ENCODE measurements at regions not wholly inside any gene's neighbourhood (a gene's known extent, or its start where the extent isn't known, plus 50 kb on each side); places are given as distances from the start of the nearest gene placed in this dataset.

DNA sequence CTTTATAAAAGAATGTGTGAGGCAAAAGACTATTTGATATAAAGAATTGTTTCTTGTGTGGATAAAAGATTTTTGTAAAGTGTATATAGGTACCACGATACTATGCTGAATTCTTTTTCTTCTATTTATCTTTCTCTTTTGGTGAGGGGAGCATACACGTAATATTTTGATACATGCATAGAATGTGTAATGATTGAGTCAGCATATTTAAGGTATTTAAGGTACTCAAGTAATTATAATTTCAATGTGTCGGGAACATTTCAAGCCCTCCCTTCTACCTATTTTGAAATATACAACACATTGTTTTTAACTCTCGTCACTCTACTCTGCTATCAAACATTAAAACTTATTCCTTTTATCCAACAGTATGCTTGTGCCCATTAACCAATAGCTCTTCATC, 1221.6 kb upstream of the PHF14 start:
- TF ChIP-seq, protein P1, sequence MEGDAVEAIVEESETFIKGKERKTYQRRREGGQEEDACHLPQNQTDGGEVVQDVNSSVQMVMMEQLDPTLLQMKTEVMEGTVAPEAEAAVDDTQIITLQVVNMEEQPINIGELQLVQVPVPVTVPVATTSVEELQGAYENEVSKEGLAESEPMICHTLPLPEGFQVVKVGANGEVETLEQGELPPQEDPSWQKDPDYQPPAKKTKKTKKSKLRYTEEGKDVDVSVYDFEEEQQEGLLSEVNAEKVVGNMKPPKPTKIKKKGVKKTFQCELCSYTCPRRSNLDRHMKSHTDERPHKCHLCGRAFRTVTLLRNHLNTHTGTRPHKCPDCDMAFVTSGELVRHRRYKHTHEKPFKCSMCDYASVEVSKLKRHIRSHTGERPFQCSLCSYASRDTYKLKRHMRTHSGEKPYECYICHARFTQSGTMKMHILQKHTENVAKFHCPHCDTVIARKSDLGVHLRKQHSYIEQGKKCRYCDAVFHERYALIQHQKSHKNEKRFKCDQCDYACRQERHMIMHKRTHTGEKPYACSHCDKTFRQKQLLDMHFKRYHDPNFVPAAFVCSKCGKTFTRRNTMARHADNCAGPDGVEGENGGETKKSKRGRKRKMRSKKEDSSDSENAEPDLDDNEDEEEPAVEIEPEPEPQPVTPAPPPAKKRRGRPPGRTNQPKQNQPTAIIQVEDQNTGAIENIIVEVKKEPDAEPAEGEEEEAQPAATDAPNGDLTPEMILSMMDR (conservative IDR thresholded peaks at IDR 0.05), result no peak
- no peak for TF ChIP-seq EZH2 (IDR thresholded peaks at IDR 0.05; ENCODE audit: low read depth)
